ENCODE measurements at regions not wholly inside any gene's neighbourhood (a gene's known extent, or its start where the extent isn't known, plus 50 kb on each side); places are given as distances from the start of the nearest gene placed in this dataset.

- H3K36me3 Mint-ChIP-seq (ENCODE audit: low read depth): no peaks in the 10 kb centered on the region
These were observed 173.3 kb upstream of the NT5C1B start for GRCh38 chr2:18762667-18763066.

GRCh38 chr2:18754286-18754685, 164.9 kb upstream of the NT5C1B start:
- DNase-seq (ENCODE audit: low read depth, low spot score): no peak
- H3K27me3 Mint-ChIP-seq (ENCODE audit: low read depth): peaks cover 19% of the 10 kb centered on the region
- no peak for TF ChIP-seq CTCF (conservative IDR thresholded peaks at IDR 0.05)
- no peak overlapping the region for H3K4me3 Mint-ChIP-seq
- H3K27ac Mint-ChIP-seq (ENCODE audit: unreplicated experiment): no peak overlapping the region
- H3K9me3 Mint-ChIP-seq: peaks cover 3% of the 10 kb centered on the region
- H3K36me3 Mint-ChIP-seq (ENCODE audit: low read depth): no peaks in the 10 kb centered on the region
- H3K4me1 Mint-ChIP-seq: no peaks in the 10 kb centered on the region

More at GRCh38 chr2:18762667-18763066, 173.3 kb upstream of the NT5C1B start:
- no peak for DNase-seq (ENCODE audit: low read depth, low spot score)
- no peak for TF ChIP-seq CTCF (conservative IDR thresholded peaks at IDR 0.05)
- no peak overlapping the region for H3K27ac Mint-ChIP-seq (ENCODE audit: unreplicated experiment)
- peaks cover 6% of the 10 kb centered on the region for H3K27me3 Mint-ChIP-seq (ENCODE audit: low read depth)
- peaks cover 3% of the 10 kb centered on the region for H3K9me3 Mint-ChIP-seq
- H3K4me3 Mint-ChIP-seq: no peak overlapping the region
- peaks cover 4% of the 10 kb centered on the region for H3K4me1 Mint-ChIP-seq

GRCh38 chr2:18753722-18754121, 164.4 kb upstream of the NT5C1B start:
- Mint-ChIP-seq H3K4me1 (no peaks in the 10 kb centered on the region), H3K36me3 (ENCODE audit: low read depth) (no peaks in the 10 kb centered on the region), H3K27me3 (ENCODE audit: low read depth) (peaks cover 24% of the 10 kb centered on the region), H3K27ac (ENCODE audit: unreplicated experiment) (no peak overlapping the region), H3K9me3 (no peaks in the 10 kb centered on the region), H3K4me3 (no peak overlapping the region)
- no peak for TF ChIP-seq CTCF (conservative IDR thresholded peaks at IDR 0.05)
- no peak for DNase-seq (ENCODE audit: low read depth, low spot score)

- no peak for TF ChIP-seq CTCF (conservative IDR thresholded peaks at IDR 0.05)
- no peak for DNase-seq (ENCODE audit: low read depth, low spot score)
These were observed 163.5 kb upstream of the NT5C1B start for GRCh38 chr2:18752667-18753422.

GRCh38 chr2:18752022-18752493, 162.7 kb upstream of the NT5C1B start:
- H3K36me3 Mint-ChIP-seq (ENCODE audit: low read depth): no peaks in the 10 kb centered on the region
- no peak overlapping the region for H3K27ac Mint-ChIP-seq (ENCODE audit: unreplicated experiment)
- no peak for TF ChIP-seq CTCF (conservative IDR thresholded peaks at IDR 0.05)
- H3K4me3 Mint-ChIP-seq: no peak overlapping the region
- no peak for DNase-seq (ENCODE audit: low read depth, low spot score)
- no peaks in the 10 kb centered on the region for H3K9me3 Mint-ChIP-seq
- H3K4me1 Mint-ChIP-seq: no peaks in the 10 kb centered on the region
- H3K27me3 Mint-ChIP-seq (ENCODE audit: low read depth): peaks cover 35% of the 10 kb centered on the region

More at GRCh38 chr2:18752667-18753422, 163.5 kb upstream of the NT5C1B start:
- Mint-ChIP-seq H3K4me1 (no peaks in the 10 kb centered on the region), H3K27ac (ENCODE audit: unreplicated experiment) (no peak overlapping the region), H3K4me3 (no peak overlapping the region), H3K27me3 (ENCODE audit: low read depth) (peaks cover 31% of the 10 kb centered on the region), H3K36me3 (ENCODE audit: low read depth) (no peaks in the 10 kb centered on the region), H3K9me3 (no peaks in the 10 kb centered on the region)

Measured in neural crest cell (in vitro differentiated cells).